ENCODE measurements at regions not wholly inside any gene's neighbourhood (a gene's known extent, or its start where the extent isn't known, plus 50 kb on each side); places are given as distances from the start of the nearest gene placed in this dataset.

DNA sequence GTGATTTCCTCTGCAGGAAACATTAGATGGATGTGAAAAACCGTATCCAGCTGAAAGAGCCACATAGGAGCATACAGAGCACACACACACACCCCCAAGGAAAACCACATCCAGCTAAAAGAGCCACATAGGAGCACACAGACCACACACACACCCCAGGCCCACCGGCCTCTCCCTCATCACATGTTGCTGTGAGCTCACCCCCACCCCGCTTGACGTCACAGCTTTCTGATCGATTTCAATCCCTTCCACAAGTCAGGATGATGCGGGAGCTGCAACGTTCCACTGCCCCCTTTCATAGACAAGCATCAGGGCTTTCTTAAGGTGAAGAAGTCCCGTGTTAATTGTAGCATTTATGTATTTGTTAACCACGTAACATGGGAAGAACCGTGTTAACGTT, 72.4 kb upstream of the SOX1 start:
- no peaks in the 10 kb centered on the region for H3K27me3 ChIP-seq
- H3K9me3 ChIP-seq: no peaks in the 10 kb centered on the region
- H3K4me1 ChIP-seq: no peaks in the 10 kb centered on the region
- TF ChIP-seq, protein P1, sequence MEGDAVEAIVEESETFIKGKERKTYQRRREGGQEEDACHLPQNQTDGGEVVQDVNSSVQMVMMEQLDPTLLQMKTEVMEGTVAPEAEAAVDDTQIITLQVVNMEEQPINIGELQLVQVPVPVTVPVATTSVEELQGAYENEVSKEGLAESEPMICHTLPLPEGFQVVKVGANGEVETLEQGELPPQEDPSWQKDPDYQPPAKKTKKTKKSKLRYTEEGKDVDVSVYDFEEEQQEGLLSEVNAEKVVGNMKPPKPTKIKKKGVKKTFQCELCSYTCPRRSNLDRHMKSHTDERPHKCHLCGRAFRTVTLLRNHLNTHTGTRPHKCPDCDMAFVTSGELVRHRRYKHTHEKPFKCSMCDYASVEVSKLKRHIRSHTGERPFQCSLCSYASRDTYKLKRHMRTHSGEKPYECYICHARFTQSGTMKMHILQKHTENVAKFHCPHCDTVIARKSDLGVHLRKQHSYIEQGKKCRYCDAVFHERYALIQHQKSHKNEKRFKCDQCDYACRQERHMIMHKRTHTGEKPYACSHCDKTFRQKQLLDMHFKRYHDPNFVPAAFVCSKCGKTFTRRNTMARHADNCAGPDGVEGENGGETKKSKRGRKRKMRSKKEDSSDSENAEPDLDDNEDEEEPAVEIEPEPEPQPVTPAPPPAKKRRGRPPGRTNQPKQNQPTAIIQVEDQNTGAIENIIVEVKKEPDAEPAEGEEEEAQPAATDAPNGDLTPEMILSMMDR (IDR thresholded peaks at IDR 0.05): no peak
- TF ChIP-seq POLR2A (IDR thresholded peaks at IDR 0.05): no peak
- H3K4me3 ChIP-seq (replicated peaks in 1 of 3): no peak overlapping the region
- H3K36me3 ChIP-seq: no peaks in the 10 kb centered on the region
- WGBS, 2 donors: 82 to 84% methylated on average over 11 of the region's 11 CpGs
- intact Hi-C loops (cut with DNase I): no loop called here
- H3K27ac ChIP-seq: no peak overlapping the region
- no peak for DNase-seq

DNA sequence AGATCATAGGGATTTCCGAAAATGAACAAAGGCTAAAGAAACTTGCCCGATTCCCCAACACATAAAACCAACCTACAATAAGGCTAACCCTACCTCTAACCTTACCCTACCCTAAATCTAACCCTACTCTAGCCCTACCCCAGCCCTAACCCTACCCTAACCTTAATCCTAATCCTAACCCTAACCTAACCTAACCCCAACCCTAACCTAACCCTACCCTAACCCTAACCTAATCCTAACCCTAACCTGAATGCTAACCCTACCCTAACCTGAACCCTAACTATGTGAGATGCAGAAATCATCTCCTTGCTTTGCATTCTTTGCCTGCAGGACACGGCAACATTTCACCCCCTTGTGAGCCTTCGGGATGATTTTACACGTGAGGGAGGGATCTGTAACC, 67.6 kb upstream of the SOX1 start:
- no peak for DNase-seq
- H3K9me3 ChIP-seq: no peaks in the 10 kb centered on the region
- 88 to 91% methylated on average over 5 of the region's 5 CpGs for WGBS, 2 donors
- TF ChIP-seq, protein P1 (IDR thresholded peaks at IDR 0.05): no peak
- TF ChIP-seq POLR2A (IDR thresholded peaks at IDR 0.05): no peak
- no peaks in the 10 kb centered on the region for H3K4me1 ChIP-seq
- intact Hi-C loops (cut with DNase I): no loop called here
- no peaks in the 10 kb centered on the region for H3K27me3 ChIP-seq
- H3K4me3 ChIP-seq (replicated peaks in 1 of 3): no peak overlapping the region
- no peak overlapping the region for H3K27ac ChIP-seq
- no peaks in the 10 kb centered on the region for H3K36me3 ChIP-seq

DNA sequence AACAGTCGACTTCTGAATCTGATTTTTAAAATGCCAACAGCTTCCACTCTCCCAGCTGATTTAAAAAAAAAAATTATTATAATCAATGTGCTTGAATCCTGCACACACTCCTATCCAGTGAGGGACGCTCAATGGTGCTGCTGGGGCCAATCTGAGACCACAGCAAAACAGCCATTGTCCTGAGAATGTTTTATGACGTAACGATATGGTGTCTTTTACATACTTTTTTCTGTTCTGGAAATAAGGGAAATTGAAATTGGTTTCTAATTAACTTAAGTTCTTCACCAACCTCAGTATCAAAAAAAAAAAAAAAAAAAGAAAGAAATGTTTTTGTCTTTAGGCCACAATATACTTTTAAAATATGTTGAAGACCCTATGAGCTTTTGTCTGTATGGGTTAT, 66.1 kb upstream of the SOX1 start:
- intact Hi-C loops (cut with DNase I): no loop called here
- TF ChIP-seq, protein P1 (IDR thresholded peaks at IDR 0.05): no peak
- no peak for TF ChIP-seq POLR2A (IDR thresholded peaks at IDR 0.05)
- WGBS, 2 donors: 92 to 95% methylated on average over 4 of the region's 4 CpGs
- DNase-seq: no peak
- Histone ChIP-seq H3K27ac (no peak overlapping the region), H3K36me3 (no peaks in the 10 kb centered on the region), H3K27me3 (no peaks in the 10 kb centered on the region), H3K9me3 (no peaks in the 10 kb centered on the region), H3K4me3 (replicated peaks in 1 of 3) (no peak overlapping the region), H3K4me1 (no peaks in the 10 kb centered on the region)

DNA sequence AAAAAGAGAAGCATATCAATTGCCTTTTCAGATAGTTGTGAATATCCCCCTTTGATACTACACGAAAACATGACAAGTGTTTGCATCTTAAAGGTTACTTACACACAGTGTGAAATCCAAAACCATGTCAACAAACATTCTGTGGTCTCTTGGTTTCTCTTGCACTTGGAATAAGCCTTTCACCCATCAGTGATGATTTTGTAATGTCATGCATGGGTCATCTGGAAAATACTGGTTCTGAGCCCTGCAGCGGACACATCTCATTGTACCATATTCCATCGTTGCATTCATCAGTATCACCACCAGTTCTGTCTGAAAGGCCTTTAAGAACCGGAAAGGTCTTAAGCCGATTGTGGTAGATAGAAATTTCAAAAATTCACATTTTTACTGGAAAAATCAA, 65.4 kb upstream of the SOX1 start:
- H3K27me3 ChIP-seq: no peaks in the 10 kb centered on the region
- H3K27ac ChIP-seq: no peak overlapping the region
- WGBS, 2 donors: 95 to 97% methylated on average over 5 of the region's 5 CpGs
- no peak for DNase-seq
- H3K36me3 ChIP-seq: no peaks in the 10 kb centered on the region
- H3K4me3 ChIP-seq (replicated peaks in 1 of 3): no peak overlapping the region
- H3K4me1 ChIP-seq: no peaks in the 10 kb centered on the region
- TF ChIP-seq, protein P1 (IDR thresholded peaks at IDR 0.05): no peak
- TF ChIP-seq POLR2A (IDR thresholded peaks at IDR 0.05): no peak
- intact Hi-C loops (cut with DNase I): no loop called here
- no peaks in the 10 kb centered on the region for H3K9me3 ChIP-seq

DNA sequence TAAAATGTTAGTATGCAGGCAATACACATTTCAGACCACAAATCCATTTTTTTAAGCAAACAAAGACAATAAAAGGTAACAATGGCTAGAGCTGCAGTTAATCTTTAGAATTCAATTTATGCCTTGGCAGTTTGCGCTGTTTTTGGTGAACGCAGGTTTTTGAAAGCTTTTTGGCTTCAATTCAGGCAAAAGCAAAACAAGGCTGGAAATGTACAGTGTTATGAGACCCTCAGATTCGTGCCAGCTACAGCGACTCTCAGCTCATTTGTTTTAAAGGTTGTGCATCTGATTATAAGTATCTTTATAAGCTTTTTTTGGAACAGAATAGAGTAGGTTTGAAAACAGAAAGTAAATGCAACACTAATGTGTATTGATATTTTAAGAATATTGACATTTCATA, 63.6 kb upstream of the SOX1 start:
- intact Hi-C loops (cut with DNase I): no loop called here

DNA sequence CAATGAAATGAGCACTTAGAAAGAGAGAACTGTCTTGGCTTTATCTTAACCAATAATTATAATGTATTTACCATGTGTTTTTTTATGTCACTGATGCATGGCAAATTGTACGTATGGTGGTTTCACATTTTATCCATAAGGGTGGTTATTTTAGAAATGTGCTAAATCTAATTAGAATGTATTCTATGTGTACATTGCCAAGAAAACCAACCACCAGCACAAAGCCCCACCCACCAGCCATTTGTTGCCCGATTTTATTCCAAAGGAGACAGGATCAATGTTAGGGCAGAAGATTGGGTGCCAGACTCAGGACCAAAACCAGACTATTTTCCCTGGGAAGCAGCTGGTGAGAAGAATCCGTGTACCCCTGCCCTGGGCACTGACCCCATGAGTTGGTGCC, 63.0 kb upstream of the SOX1 start:
- 76 to 88% methylated on average over 3 of the region's 3 CpGs for WGBS, 2 donors
- Histone ChIP-seq H3K36me3 (no peaks in the 10 kb centered on the region), H3K27me3 (no peaks in the 10 kb centered on the region), H3K9me3 (no peaks in the 10 kb centered on the region), H3K4me1 (no peaks in the 10 kb centered on the region), H3K27ac (no peak overlapping the region), H3K4me3 (replicated peaks in 1 of 3) (no peak overlapping the region)
- no peak for DNase-seq
- TF ChIP-seq, protein P1 (IDR thresholded peaks at IDR 0.05): no peak
- TF ChIP-seq POLR2A (IDR thresholded peaks at IDR 0.05): no peak
- intact Hi-C loops (cut with DNase I): no loop called here

More for the DNA sequence above, 63.6 kb upstream of the SOX1 start:
- no peaks in the 10 kb centered on the region for H3K9me3 ChIP-seq
- WGBS, 2 donors: 65 to 72% methylated on average over 4 of the region's 4 CpGs
- no peak overlapping the region for H3K27ac ChIP-seq
- no peak for TF ChIP-seq POLR2A (IDR thresholded peaks at IDR 0.05)
- H3K27me3 ChIP-seq: no peaks in the 10 kb centered on the region
- no peak overlapping the region for H3K4me3 ChIP-seq (replicated peaks in 1 of 3)
- no peaks in the 10 kb centered on the region for H3K36me3 ChIP-seq
- no peaks in the 10 kb centered on the region for H3K4me1 ChIP-seq
- no peak for DNase-seq

All from thyroid gland (tissue), 4 donors.